TTC549 (cell line): ENCODE measurements at regions not wholly inside any gene's neighbourhood (a gene's known extent, or its start where the extent isn't known, plus 50 kb on each side); places are given as distances from the start of the nearest gene placed in this dataset.

Experiments
- FAIRE-seq: peaks from 2 replicates; lab custom pipeline; 2012; peaks lifted over from hg19 to GRCh38; lab: Jason Lieb, UNC

GRCh38 chr9:117864385-117865057 is 160.3 kb downstream of the TLR4 start:
- FAIRE-seq, result no peak

- no peak for FAIRE-seq
Observed at GRCh38 chr9:117868594-117868993, 164.4 kb downstream of the TLR4 start.

GRCh38 chr9:117869287-117869686 is 165.1 kb downstream of the TLR4 start:
- no peak for FAIRE-seq

- FAIRE-seq, result no peak
Observed at GRCh38 chr9:117869712-117870111, 165.5 kb downstream of the TLR4 start.

GRCh38 chr9:117873664-117874063 is 169.5 kb downstream of the TLR4 start:
- no peak for FAIRE-seq

- FAIRE-seq, result no peak
Observed at GRCh38 chr9:117875886-117876285, 171.7 kb downstream of the TLR4 start.

GRCh38 chr9:117882171-117882570 is 178.0 kb downstream of the TLR4 start:
- FAIRE-seq, result no peak

GRCh38 chr9:117886616-117887015 is 182.4 kb downstream of the TLR4 start:
- no peak for FAIRE-seq

GRCh38 chr9:117887383-117887782 is 183.2 kb downstream of the TLR4 start:
- FAIRE-seq, result no peak

- no peak for FAIRE-seq
Observed at GRCh38 chr9:117887941-117888340, 183.7 kb downstream of the TLR4 start.

- no peak for FAIRE-seq
Observed at GRCh38 chr9:117903453-117903852, 199.2 kb downstream of the TLR4 start.

- no peak for FAIRE-seq
Observed at GRCh38 chr9:117906763-117907162, 202.6 kb downstream of the TLR4 start.

- FAIRE-seq, result no peak
Observed at GRCh38 chr9:117907420-117907819, 203.2 kb downstream of the TLR4 start.

GRCh38 chr9:117916291-117916690 is 212.1 kb downstream of the TLR4 start:
- no peak for FAIRE-seq

- FAIRE-seq, result no peak
Observed at GRCh38 chr9:117917873-117918272, 213.7 kb downstream of the TLR4 start.

GRCh38 chr9:117919538-117919937 is 215.3 kb downstream of the TLR4 start:
- FAIRE-seq, result no peak

- FAIRE-seq, result no peak
Observed at GRCh38 chr9:117926031-117926658, 221.9 kb downstream of the TLR4 start.

- no peak for FAIRE-seq
Observed at GRCh38 chr9:117927354-117927753, 223.2 kb downstream of the TLR4 start.

GRCh38 chr9:117929868-117930267 is 225.7 kb downstream of the TLR4 start:
- no peak for FAIRE-seq

GRCh38 chr9:117932585-117932984 is 228.4 kb downstream of the TLR4 start:
- no peak for FAIRE-seq

- no peak for FAIRE-seq
Observed at GRCh38 chr9:117936185-117937130, 232.3 kb downstream of the TLR4 start.

- no peak for FAIRE-seq
Observed at GRCh38 chr9:117938086-117938485, 233.9 kb downstream of the TLR4 start.

GRCh38 chr9:117938896-117939295 is 234.7 kb downstream of the TLR4 start:
- FAIRE-seq, result no peak
